ENCODE measurements at regions not wholly inside any gene's neighbourhood (a gene's known extent, or its start where the extent isn't known, plus 50 kb on each side); places are given as distances from the start of the nearest gene placed in this dataset.

DNA sequence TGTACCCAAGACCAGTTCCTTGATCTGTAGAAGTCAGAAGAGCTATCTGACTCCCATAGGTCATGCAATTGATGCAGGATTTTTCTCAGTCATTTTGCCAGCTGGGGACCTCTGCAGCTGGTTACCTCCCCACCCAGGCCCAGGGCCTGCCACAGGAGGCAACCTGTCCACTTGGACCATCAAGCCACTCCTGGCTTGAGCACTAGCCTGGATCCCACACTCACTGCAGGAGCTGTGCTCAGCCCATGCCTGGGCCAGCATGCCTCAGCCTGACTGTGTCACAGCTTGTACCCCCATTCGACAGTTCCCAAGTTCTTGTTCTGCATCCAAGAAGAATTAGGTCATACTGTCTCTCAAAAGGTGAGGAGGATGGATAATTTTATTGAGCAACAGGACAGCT, 189.4 kb downstream of the PCDH17 start:
- Histone ChIP-seq H3K27me3 (no peaks in the 10 kb centered on the region), H3K4me1 (no peaks in the 10 kb centered on the region), H3K36me3 (no peaks in the 10 kb centered on the region), H3K9me3 (no peaks in the 10 kb centered on the region), H3K4me3 (no peak overlapping the region), H3K27ac (no peak overlapping the region)
- 89 to 90% methylated on average over 1 of the region's 1 CpG for WGBS, 2 donors
- intact Hi-C loops (cut with DNase I): no loop called here
- TF ChIP-seq CTCF (IDR thresholded peaks at IDR 0.05) (no peak), POLR2A (IDR thresholded peaks at IDR 0.05) (no peak), EP300 (IDR thresholded peaks at IDR 0.05) (no peak), POLR2AphosphoS5 (IDR thresholded peaks at IDR 0.05) (no peak)
- DNase-seq: no peak

GRCh38 chr13:57823704-57824103, 192.2 kb downstream of the PCDH17 start:
- TF ChIP-seq CTCF (IDR thresholded peaks at IDR 0.05) (no peak), POLR2A (IDR thresholded peaks at IDR 0.05) (no peak), POLR2AphosphoS5 (IDR thresholded peaks at IDR 0.05) (no peak), EP300 (IDR thresholded peaks at IDR 0.05) (no peak)
- no peak overlapping the region for H3K4me3 ChIP-seq
- H3K36me3 ChIP-seq: no peaks in the 10 kb centered on the region
- WGBS, 2 donors: 70 to 85% methylated on average over 2 of the region's 2 CpGs
- no peaks in the 10 kb centered on the region for H3K27me3 ChIP-seq
- intact Hi-C loops (cut with DNase I): no loop called here
- no peaks in the 10 kb centered on the region for H3K4me1 ChIP-seq
- no peak overlapping the region for H3K27ac ChIP-seq
- no peaks in the 10 kb centered on the region for H3K9me3 ChIP-seq
- no peak for DNase-seq

DNA sequence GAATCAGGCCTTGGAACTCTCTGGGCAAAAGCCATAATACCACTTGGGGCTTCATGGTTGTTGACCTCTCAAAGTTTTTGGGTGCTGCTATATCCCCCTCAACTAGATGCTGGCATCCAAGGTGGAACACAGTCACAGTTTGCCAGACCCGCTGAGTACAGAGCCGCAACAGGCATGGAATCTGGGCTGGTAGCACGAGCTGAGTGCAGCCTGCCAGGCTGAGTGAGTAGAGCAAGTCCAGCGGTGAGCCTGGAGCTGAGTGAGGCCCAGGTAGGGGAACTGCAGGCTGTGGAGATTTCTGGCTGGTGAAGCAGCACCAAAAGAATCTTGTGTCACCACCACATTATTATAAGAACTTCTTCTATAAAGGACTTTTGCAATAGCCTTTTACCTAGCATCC, 192.6 kb downstream of the PCDH17 start:
- no peak for TF ChIP-seq POLR2A (IDR thresholded peaks at IDR 0.05)
- TF ChIP-seq EP300 (IDR thresholded peaks at IDR 0.05): no peak
- no peak for TF ChIP-seq POLR2AphosphoS5 (IDR thresholded peaks at IDR 0.05)
- no peak for TF ChIP-seq CTCF (IDR thresholded peaks at IDR 0.05)
- no peak for DNase-seq
- WGBS, 2 donors: 71 to 83% methylated on average over 4 of the region's 4 CpGs
- H3K27ac ChIP-seq: no peak overlapping the region
- no peak overlapping the region for H3K4me3 ChIP-seq
- no peaks in the 10 kb centered on the region for H3K27me3 ChIP-seq
- no peaks in the 10 kb centered on the region for H3K4me1 ChIP-seq
- H3K36me3 ChIP-seq: no peaks in the 10 kb centered on the region
- intact Hi-C loops (cut with DNase I): no loop called here
- H3K9me3 ChIP-seq: no peaks in the 10 kb centered on the region

DNA sequence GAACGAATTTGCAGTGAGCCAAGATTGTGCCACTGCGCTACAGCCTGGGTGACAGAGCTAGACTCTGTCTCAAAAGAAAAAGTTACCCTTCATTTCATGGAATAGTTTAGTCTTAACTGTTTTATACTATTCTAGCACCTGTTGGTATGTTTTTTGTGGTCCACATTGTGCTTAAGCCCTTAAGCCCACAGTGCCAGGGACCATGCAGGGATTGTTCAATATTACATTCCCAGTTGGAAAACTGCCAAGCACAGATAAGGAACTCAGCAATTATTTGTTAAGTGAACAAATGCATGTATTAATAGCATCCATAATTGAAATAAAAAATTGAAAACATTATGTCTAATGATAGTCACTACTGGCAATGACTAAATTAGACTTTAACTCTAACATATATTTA, 193.5 kb downstream of the PCDH17 start:
- H3K9me3 ChIP-seq: no peaks in the 10 kb centered on the region
- H3K36me3 ChIP-seq: no peaks in the 10 kb centered on the region

More for the DNA sequence above, 193.5 kb downstream of the PCDH17 start:
- TF ChIP-seq CTCF (IDR thresholded peaks at IDR 0.05) (no peak), POLR2A (IDR thresholded peaks at IDR 0.05) (no peak), EP300 (IDR thresholded peaks at IDR 0.05) (no peak), POLR2AphosphoS5 (IDR thresholded peaks at IDR 0.05) (no peak)
- H3K27ac ChIP-seq: no peak overlapping the region
- no peak for DNase-seq
- no peaks in the 10 kb centered on the region for H3K4me1 ChIP-seq
- intact Hi-C loops (cut with DNase I): no loop called here
- H3K27me3 ChIP-seq: no peaks in the 10 kb centered on the region
- no peak overlapping the region for H3K4me3 ChIP-seq
- 59 to 88% methylated on average over 2 of the region's 2 CpGs for WGBS, 2 donors

Measured in sigmoid colon (tissue), 6 donors.